IPS-11a (cell line): ENCODE measurements at regions not wholly inside any gene's neighbourhood (a gene's known extent, or its start where the extent isn't known, plus 50 kb on each side); places are given as distances from the start of the nearest gene placed in this dataset.

ENCODE experiments used
- H3K4me3 ChIP-seq: one replicate; pipeline ENCODE4 v1.5.1; 2013; ENCODE audit warnings: low read depth, low read length, control low read depth

DNA sequence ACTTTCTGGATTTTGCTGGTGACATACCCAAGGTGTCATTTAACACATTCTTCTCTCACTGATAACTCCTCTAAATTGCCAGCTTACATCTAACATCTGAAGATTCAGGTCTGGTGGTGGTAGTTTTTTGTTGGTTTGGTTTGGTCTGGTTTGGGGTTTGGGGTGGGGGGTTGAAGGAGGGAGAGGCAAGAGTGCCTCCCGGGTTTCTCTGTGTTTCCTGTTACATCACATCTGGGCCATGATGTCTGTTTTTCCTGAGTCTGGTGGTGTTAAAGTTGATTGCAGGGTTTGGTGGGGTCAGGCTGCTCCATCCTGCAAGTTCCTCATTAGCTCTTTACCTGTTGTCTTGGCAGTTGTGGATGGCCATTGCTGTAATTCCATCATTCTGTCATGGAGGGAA, 155.8 kb upstream of the UBL3 start:
- H3K4me3 ChIP-seq, result no peak overlapping the region

DNA sequence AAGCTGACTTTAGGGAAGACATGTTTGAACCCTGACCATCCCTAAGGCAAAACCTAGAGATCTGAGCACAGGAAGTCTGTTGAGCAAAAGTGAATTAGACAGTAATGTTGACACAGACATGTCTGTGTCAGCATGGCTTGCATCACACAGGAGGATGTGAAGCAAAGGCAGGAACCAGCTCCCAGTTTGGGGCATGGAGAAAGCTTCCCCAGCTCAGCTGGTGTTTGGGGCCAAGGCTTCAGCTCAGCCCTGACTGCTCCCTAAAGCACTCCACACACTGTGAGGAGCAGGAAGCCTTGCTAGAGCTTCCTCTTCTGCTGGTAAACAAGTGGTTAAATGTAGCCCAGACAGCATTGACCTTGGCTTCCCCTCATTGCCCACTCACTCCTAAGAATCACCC, 153.8 kb upstream of the UBL3 start:
- no peak overlapping the region for H3K4me3 ChIP-seq

DNA sequence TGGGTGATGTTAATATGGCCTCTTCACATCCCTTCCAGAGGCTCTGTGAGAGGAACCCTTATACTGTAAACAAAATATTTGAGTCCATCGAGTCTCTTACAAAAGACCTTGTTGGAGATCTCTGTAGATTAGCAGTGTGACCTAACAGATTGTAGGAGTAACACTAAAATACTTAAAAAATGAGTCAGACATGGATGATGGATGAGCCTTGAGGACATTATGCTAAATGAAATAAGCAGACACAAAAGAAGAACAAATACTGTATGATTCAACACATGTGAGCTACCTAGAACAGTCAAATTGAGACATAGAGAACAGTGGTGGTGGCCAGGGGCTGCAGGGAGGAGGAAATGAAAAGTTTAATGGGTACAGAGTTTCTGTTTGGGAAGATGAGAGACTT, 152.2 kb upstream of the UBL3 start:
- no peak overlapping the region for H3K4me3 ChIP-seq

DNA sequence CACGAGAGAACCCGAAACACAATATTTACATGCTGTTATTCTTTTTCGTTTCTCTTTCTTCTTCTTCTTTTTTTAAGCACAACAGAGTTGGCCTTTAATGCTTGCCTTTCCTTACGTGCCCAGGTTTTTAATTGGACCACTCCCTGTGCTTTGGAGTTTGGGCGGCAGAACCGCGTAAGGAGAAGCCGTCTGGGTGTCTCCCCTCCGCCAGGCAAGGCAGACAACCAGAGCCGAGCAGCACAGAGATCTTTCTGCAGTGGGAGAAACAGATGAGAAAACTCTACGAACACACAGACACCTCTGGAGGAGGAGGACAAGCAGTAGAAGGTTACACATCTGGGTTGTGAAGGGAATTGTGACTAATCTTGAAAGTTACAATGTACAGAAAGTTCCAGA, 150.0 kb upstream of the UBL3 start:
- no peak overlapping the region for H3K4me3 ChIP-seq

DNA sequence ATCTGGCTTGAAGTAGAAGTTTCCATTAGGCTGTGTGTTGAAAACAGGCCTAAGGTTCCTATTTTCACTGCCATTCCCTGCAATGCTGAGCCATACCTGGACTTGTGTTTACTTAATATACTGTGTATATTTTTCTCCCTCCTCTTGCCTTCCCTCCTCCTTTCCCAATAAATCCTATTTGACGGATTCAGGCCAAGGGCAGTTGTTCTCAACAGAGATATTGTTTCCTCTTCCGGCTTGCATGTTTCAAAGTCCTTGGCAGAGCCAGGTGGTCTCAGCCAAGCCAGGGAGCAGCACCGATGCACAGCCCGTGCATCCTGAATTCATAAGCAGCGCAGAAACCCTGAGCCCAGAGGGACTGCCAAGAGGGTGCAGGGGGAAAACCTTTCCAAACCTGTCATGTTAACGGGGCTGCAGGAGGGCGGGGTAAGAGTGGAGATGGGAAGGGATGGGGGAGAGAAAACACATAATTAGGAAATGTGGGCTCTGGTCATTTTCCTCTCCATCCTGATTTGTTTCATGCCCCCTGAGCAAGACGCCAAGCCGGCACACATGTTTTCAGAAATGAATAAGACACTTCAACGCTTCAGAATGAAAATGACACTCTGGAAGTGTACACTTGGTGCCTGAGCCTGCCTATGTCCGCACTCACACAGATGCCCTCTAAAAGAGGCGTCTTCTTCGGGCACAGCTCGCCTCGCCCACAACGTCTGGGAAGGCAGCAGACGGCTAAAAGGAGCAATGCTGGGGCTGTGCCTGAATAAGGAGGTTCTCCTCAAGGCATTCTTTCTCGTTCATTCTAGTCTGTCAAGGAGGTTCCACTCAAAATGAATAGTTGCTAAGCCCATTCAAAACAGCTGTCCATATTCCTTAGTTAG, 149.3 kb upstream of the UBL3 start:
- H3K4me3 ChIP-seq, result no peak overlapping the region

DNA sequence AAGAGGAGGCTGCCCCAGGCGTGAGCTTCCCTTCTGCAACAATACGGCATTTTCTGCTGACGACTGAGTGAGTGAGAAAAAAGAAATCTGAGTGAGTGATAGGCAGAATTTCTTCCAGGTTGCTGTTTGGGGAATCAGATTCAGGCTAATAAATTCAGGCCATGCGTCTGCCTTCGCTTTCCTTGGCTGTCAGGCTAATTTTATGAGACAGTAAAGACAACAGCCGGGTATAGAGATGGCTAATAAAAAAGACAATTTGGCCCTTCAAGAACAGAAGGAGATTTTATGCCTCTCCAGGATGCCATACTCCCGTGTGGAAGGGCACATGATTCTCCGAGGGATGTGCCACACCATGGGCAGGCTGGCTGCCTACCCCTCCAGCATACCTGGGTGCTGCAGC, 145.9 kb upstream of the UBL3 start:
- H3K4me3 ChIP-seq, result no peak overlapping the region

DNA sequence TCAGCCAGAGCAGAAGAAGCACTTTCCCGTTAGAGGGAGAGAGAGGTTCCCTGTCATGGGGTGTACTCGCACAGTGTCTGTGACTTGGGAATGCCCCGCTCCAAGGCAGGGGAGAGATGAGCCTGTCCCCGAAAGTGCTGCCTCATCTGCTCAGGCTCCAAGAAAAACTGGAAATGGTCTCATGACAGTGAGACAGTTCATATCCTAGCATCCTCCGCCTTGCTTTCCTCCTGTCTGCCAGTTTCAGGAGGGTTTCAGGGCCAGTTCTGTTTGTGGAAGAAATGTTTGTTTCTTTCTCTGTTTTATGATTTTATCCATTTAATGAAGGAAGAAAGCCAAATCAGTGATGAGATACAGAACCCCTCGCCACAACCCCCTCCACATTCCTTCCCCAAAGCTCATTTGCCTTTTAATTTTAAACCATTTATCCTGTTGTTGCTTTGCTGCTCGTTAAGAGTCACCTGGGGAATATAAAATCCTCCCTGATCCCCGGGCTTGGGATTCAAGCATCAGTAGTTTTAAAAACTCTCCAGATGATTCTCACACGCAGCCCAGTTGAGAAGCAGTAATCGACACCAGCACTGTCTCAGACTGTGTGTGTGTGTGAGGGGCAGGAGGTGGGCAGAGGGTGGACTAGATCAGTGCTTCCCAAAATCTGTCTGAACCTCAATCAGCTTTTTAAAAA, 144.6 kb upstream of the UBL3 start:
- H3K4me3 ChIP-seq, result no peak overlapping the region

DNA sequence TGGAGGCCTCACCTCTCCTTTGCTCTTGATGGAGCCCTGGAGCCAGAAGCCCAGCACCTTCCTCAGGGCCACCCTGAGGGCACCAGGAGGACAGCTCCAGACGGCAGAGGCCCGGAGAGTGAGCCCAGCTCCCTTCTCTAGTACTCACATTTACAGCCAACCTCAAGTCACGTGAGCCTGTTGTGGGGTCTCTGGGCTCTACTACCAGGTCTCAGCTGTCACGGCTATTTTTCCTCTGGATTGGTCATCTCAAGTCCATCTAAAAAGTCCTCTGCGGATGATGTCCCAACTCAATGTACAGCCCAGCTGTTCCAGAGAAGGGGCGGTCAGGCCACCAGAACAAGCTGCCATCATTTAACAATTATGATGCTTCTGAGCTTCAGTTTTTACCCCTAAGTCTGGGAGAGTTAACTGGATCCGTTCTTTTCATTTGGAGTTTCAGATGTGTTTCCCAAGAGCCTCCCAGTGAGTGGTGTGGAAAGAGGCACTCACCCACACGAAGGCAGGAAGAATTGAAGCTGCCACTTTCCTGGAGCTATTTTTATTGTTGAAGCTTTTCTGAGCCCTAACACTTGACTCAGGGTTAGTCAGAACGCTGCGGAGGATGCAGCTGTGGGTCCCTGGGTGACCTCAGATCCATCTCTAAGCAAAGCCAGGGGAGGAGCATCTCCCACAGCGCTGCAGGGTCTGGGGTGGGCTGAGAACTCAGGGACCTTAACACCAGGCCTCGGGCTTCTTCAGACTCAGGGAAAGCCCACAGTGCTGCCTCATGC, 143.5 kb upstream of the UBL3 start:
- H3K4me3 ChIP-seq, result no peak overlapping the region

DNA sequence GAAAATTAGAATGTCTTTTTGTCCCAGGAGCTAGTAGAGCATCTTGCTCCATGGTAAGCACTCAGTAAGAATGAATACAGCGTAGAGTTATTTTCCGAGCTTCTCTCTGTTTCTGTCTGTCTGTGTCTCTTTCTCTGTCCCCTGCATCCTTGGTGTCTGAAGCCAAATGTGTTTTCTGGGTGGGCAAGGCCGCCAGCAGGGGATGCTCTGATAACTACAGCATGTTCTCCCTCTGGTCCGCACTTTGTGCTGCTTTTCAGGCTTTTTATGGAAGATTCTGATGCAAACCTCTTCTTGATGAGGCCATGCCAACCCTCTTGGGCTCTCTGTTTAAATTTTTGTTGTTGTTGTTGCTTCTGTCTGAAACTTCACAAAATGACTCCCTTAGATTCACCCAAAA, 142.8 kb upstream of the UBL3 start:
- no peak overlapping the region for H3K4me3 ChIP-seq

DNA sequence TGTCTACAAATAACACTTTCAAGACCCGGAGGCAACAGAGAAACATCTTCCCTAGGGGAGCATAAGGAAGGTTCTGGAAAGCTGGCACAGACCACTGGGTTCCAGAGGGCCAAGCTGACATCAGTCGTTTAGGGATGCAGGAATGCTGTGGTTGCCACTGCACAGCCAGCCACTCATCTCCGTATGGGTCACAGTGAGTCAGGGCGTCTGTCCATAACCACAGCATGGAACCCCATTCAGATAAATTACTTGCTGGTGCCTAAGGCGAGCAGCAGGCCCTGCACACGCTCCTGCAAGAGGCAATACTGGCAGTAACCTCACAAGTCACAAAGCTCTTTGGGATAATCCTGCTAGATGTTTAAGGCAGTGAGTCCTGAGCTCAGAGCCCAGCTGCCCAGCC, 140.9 kb upstream of the UBL3 start:
- no peak overlapping the region for H3K4me3 ChIP-seq

DNA sequence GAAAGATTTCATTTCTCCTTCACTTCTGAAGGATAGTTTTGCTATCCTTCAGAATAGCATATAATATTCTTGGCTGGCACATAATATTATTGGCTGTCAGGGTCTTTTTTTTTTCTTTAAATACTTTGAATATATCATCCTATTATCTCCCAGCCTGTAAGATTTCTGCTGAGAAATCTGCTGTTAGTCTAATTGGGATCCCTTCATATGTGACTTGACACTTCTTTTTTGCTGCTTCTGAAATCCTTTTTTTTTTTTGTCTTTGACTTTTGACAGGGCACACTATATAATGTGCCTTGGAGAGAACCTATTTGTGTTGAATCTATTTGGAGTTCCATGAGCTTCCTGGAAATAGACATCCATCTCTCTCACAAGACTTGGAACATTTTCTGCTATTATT, 136.9 kb upstream of the UBL3 start:
- no peak overlapping the region for H3K4me3 ChIP-seq

DNA sequence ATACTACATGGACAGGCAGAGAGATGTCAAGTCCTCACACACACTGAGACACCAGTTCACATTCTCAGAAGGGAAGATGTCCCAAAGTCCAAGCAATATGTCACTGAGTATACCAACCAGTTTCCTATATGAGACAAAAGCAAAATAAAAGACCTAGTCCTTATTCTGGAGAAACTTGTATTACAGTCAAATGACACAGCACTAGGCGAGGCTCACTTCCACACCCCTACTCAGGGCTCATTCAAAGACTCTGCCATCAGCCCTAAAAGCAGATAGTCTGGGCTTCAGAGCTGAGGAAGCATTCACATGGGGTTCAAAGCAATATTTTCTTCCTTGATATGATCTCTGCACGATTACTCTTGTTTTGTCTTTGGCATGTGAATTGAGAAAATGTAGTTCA, 129.9 kb upstream of the UBL3 start:
- H3K4me3 ChIP-seq, result no peak overlapping the region

DNA sequence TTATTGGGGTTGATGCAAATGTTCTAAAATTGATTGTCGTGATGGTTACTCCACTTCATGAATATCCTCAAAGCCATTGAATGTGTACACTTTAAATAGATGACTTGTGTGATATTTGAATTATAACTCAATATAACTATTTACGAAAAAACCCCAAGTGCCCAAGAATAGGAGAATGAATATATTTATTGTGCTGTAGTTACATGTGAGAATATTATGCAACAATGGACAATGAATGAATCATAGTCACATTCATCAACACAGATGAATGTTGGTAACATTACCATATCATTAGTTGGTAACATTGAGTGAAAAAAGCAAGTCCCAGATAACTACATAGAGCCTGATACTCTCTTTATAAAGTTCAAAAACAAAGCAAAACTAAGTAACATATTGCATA, 127.8 kb upstream of the UBL3 start:
- no peak overlapping the region for H3K4me3 ChIP-seq

DNA sequence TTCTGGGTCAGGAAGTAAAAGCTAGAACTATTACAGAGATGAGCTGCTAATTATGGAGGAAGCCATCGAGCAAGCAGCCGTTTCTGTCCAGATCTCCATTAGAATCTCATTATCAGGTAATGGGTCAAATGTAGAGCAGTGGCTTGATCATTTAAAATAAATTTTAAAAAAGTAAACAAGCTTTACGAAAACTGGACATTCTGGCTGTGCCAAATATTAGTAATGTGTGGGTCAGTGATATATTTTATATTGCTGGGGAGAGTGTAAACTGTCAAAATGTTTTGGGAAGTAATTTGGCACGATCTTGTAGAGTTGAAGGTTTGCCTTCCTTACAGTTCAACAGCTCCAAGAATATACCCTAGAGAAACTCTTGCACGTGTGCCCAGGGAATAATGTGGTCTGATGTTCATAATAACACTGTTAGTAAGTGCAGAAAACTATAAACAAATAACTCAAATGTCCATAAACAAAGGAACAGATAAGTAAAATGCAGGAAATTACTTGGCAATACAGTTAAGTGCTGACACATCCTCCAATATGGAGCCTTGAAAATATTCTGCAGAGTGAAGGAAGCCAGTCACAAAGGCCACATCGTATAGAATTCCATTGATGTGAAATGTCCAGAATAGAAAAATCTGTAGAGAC, 127.2 kb upstream of the UBL3 start:
- H3K4me3 ChIP-seq, result no peak overlapping the region

DNA sequence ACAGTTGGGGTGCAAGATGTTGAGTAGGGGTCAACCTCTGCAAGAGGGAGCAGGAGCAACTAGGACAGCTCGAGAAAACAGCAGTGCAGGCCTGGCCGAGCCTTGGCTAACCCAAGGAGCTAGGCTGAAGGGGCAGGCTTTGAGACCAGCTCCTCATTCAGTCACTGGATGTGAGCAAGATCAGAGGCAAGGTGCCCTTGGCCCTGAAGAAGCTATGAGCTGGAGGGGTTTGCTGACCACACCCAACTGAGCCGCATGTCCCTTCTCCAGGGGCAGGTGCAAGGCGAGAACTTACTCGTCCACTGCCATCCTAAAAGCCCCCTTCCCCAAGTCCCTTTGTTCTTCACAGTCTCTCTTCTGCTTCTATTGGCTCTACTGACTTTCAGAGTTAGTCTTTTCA, 126.1 kb upstream of the UBL3 start:
- no peak overlapping the region for H3K4me3 ChIP-seq

DNA sequence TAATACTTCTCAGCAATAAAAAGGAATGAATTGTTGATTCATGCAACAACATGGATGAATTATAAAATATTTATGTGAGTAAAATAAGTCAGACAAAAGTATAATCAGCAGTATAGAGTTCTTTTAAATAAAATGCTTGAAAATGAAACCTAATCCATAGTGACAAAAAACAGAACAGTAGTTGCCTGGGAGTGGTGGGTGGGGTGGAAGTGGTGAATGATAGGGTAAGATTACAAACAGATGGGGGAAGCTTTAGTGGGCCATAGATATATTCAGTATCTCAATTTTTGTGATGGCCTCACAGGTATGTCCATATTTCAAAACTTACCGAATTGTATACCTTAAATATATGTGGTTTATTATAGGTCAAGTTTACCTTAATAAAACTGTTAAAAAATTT, 124.9 kb upstream of the UBL3 start:
- no peak overlapping the region for H3K4me3 ChIP-seq

DNA sequence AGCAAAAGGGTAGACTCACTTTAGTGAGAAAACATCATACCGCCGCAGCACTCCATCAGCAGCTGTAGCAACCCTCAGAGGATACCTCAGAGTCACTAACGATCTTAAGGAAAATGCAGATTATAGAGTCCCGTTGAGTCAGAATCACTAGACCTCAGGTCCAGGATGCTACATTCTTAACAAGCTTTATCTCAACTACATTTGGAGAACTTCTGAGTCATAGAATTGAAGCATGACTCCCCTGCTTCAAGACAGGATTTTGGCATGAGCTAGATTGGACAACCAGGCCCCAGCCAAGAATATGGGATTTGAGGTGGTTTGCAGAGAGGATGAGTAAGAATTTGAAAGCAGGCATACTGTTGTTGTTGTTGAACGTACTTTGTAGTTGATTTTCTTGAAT, 118.9 kb upstream of the UBL3 start:
- H3K4me3 ChIP-seq, result no peak overlapping the region

DNA sequence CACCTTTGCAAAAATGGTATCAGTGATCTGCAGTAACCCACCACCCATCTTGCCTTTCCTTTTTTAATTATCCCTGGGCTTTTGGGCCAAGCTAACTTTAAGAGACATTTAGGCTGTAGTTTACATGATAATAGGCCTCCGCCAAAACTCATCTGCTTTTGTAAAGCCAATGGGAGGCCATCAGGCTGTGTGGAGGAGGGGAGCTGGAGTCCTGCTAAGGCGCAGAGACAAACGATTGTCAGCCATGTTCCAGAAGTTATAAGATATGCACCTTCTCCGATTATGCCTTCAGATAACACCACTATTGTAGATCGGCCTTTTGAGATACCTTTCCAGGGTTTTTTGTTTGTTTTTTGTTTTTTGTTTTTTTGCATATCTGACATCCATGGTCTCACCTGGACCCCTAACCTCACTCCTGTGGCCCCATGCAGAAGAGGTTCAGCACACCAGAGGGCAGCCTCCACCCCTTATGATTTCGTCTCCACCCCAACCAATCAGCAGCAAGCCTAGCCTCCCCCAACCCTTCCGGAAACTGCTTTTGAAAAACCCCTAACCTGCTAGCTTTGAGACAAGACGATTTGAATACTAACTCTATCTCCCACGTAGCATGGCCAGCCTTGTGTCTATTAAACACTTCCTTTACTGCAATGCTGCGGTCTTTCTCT, 113.9 kb upstream of the UBL3 start:
- H3K4me3 ChIP-seq, result no peak overlapping the region

DNA sequence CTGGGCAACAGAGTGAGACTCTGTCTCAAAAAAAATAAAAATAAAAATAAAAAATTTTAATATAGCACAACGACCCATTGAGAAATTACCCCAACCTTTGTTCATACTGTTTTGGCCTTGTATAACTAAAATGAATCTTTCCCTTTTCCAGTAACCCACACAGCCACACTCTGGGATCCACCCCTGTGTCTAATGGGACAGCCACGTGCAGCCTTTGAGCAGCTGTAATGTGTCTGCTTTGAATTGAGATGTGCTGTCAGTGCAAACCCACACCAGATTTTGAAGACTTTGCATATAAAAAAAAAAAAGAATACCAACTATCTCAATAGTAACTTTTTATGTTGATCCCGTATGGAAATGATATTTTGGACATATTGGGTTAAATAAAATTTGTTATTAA, 112.7 kb upstream of the UBL3 start:
- H3K4me3 ChIP-seq, result no peak overlapping the region

DNA sequence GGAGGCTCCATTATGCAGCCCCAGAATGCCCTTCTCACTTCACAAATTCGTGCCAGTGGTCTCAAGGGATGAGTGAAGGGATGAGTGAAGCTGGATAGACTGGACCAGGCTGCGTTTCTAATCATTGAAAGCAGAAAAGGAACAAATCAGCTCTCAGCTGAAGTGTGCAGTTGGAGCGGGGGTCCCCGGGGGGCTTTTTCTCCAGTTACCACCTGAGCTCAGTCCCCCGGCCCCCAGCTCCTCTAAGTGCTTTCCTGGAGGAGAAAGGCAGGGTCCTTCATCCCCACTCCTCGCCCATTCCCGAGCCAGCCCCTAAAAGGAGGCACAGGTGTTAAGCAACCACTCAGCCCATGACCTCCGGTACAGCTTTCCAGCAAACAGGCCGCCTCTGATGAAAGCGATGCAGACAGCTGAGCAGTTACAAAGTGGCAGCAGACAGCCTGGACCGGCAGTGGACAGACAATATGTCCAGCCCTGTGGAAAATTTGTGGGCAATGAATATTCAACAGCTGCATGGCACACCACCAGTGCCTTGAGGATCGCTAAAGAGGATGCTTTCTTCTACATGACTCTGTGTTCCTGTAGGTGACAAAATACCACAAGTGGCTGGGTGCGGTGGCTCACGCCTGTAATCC, 110.7 kb upstream of the UBL3 start:
- no peak overlapping the region for H3K4me3 ChIP-seq
